ENCODE measurements at regions not wholly inside any gene's neighbourhood (a gene's known extent, or its start where the extent isn't known, plus 50 kb on each side); places are given as distances from the start of the nearest gene placed in this dataset.
"Not testable (repeated sequence)": the region's sequence is repeated elsewhere in the genome, so short reads cannot be mapped to it uniquely, and the experiment has no call there.

DNA sequence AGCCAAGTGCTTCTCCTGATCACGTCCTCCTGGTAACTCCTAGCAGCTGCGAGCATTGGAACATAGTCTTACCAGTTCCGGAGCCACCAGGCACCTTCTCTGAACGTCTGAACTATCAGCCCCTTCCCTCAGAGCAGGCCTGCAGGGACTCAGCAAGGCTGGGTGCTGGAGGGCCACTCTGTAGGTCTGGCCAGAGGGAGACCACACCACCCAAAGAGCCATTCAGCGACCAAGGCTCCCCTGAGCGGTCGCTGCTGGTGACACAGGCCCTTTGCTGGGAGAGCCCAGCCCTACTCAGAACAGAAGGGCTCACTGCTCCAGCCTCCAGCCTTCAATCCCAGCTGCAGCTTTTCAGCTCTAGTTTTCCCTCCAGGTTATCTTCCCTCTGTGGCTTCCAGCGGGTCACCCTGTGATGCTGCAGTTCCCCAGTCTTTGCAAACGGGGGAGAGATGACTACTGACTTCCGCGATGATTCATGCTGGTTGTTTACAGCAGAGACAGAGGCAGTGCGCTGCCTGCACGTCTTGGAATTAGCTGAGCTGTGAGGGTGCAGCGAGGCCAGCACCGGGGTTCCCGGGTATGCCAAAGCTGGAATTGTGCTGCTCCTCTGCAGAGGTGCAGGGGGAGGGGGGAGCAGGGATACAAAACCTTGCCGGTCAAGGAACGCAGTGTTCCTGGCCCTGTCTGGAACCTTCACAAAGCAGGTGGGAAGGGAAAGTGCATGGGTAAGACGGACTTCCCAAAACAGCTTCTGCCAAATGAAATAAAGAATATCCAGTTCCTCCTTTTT lies 161.4 kb downstream of the LY86 start:
- DNase-seq, result peak; percentile 80

DNA sequence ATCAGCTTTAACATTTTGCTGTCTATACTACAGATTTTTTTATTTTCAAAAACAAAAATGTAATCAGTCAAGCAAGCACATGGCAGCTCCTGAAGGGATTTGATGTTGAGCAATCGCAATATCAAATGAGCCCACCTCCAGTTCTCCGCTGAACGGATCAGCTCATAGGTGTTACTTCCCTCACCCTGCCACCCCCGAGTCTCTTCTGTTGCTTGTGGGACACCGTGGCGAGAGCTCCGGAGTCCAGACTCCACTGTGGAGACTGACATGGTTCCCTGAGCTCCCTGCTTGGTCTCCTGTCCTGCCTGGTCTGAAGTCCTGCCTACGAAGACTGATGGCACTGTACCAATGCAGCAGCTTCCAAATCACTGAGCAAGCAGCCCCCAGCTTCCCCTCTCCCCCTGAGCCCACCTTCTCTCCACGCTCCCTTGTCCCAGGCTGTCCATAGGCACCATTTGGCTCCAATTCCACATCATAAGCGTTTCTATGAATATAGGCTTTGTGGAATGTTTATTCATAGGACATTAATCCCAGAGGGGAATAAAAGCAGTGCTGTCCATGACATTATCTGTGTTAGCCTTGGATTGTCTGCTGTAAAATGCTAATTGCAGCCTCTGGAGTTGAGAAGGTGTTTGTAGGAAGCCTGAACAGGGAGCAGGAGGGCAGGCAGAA lies 162.2 kb downstream of the LY86 start:
- DNase-seq, result no peak

DNA sequence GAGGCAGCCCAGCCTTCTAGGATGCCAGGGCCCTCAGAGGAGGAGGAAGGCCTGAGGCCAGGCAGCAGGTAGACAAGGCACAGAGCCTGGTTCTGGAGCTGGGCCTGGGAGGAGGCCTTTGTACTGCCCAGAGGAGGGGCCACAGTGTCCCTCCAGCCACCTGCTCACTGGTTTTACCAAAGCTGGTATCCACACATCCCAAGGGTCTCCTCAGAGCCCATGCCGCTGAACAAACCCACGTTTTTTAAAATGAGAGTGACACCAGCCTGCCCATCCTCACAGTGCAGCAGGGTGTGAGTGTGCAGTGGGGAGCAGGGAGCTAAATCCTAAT lies 162.7 kb downstream of the LY86 start:
- DNase-seq, result no peak

DNA sequence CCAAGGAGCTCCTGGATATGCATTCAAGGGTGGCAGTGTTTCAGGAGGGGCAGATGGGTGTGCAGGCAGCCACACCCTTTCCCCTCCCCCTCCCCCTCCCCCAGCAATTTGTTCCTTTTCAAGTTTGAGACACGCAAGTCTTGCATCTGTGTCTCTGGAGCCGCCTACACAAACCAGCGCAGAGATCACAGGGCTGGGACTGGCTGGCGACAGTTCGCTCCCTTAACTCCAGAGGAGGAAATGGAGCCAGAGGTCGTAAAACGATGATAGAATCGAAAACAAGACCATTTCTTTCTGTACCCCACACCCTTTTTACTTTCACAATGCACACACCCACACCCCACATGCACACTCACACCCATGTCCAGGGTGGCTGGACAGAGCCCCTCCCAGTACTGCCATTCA lies 163.1 kb downstream of the LY86 start:
- peak; percentile 48 for DNase-seq

DNA sequence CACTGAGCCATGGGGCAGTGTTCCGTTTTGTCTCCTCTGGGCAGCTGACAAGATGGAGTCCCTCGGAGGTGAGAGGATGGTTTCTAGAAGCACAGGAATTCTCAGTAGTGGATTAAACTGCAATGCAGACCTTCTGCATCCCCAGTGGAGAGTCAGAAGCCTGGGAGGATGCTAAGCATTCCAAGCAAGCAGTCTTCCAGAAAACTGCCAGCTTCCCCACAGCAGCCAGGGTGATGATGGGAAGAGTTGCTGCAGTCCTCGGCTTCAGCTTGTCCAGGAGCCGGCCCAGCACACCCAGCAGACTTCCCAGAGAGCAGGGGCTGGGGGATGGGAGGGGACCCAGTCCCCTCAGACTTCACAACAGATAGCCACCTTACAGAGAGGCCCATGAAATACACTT lies 163.6 kb downstream of the LY86 start:
- no peak for DNase-seq

DNA sequence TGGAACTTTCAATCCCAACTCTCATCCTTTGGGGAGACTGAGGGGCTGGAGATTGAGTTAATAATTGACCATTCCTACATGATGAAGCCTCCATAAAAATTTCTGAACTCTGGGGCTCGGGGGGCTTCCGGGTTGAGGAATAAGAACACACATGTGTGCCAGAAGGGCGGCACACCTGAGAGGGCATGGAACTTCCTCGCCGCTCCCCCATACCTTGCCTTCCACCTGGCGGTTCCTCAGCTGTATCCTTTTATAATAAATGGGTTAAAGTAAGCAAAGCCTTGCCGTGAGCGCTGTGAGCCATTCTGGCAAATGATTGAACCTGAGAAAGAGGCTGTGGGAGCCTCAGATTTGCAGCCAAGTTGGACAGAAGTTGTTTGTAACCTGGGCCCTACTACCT lies 164.8 kb downstream of the LY86 start:
- no peak for DNase-seq

DNA sequence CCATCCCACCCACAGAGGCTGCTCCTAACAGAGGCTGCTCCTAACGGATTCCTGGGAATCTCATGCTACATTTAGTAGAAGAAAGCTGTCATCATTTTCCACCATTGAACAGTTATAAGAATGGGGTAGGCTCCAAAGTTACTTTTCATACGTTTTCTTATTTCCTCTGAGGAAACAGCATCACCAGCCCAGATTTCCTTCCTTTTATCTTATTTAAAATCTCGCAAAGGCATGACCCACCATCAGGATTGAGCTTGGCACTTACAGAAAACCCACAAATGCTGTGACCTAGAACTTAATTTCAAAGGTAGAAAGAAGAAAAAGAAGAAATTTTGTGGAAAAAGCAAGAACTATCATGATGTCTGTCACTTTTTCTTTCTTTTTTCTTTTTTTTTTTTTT lies 168.0 kb downstream of the LY86 start:
- no peak for DNase-seq

DNA sequence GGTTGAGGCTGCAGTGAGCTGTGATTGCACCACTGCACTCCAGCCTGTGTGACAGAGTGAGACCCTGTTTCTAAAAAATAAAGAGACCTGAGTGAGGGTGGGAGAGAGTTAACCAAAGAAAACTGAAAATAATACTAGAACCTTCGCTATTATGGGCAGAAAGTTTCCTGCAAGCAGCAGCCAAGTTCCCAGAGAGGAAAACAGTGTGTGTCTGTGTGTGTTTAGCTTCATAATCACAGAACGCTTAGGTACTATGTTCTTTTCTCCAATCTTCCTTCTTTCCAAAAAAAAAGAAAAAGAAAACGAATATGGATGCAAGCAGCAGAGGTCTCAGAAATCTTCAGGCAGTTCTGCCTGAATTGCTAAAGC lies 170.0 kb downstream of the LY86 start:
- DNase-seq, result no peak

DNA sequence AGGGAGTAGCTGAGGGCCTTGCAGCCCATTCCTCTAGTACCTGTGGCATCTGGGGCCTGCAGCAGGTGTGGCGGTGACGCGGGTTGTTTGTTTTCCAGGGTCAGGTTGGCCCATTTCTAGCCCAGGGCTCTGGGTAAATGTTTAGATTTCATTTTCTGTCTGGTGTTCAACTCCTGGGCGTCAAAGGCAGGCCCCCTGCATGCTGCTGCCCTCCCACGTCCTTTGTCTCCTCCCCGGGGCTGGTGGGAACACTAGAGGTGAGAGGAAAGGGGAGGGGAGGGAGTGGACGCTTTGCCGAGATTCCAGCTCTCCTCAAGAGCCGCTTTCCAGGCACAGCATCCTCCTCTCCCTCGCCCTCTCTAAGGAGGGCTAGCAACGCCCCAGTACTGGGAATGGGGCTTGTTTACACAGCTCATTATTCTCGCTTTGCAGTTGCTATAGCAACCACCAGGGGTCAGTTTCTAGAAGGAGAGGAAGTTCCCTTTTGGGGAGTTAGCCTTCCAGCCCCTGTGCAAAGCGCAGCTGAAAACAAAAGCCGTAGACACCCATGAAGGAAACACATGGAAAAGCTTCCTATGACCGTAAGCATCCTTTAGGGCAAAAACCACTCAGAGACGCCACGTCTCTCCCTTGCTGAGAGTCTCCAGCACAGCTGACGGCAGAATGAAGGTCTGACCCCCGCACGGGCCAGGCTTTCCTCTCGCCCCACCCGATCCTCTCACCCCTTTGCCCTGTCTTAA lies 170.6 kb downstream of the LY86 start:
- DNase-seq, result peak; percentile 39

DNA sequence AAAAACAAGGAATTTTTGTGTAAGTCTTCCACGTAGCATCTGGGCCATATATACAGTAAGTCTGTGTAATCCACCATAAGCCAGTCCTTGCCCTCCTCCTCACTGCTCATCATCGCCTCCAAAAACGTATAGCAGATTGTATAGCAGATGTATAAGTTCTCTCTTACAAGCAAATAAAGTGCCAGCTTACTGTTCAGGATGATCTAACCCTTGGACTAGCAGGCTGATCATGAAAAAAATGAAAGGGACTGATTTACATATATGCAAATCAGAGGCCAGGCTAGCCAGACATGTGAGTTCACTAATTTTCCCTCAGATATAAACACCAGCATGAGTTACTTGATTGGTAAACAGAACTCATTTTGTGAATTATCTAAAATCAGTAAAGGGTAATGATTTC lies 171.5 kb downstream of the LY86 start:
- no peak for DNase-seq

DNA sequence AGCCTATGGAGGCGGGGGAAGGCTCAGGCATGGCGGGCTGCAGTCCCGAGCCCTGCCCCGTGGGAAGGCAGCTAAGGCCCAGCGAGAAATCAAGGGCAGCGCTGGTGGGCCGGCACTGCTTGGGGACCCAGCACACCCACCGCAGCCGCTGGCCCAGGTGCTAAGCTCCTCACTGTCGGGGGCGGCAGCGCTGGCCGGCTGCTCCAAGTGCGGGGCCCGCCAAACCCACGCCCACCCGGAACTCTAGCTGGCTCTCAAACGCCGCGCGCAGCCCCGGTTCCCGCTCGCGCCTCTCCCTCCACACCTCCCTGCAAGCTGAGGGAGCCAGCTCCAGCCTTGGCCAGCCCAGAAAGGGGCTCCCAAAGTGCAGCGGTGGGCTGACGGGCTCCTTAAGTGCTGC lies 174.0 kb downstream of the LY86 start:
- DNase-seq, result not testable (repeated sequence)

DNA sequence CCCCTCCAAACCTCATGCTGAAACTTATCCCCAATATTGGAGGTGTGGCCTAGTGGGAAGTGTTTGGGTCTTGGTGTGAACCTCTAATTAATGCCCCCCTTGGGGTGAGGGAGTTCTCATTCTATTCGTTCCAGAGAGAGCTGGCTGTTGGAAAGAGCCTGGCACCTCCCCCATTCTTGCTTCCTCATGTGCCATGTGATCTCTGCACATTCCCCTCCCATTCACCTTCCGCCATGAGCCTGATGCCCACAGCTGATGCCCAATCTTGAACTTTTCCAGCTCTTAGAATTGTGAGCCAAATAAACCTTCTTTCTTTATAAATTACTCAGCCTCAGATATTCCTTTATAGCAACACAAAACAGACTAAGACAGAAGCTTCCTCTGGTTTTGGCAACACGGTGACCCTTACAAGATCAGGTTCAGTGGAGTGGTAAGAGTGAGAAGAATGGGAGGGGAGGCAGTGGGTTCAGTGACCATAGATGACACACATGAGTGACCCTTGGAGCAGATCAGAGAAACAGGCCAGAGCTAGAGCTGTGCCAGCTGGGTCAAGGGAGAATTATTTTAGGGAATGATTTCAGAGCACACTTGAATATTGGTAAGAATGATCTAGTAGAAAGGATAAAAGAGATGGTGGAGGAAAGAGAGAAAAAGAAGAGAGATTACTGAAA lies 176.4 kb downstream of the LY86 start:
- no peak for DNase-seq

DNA sequence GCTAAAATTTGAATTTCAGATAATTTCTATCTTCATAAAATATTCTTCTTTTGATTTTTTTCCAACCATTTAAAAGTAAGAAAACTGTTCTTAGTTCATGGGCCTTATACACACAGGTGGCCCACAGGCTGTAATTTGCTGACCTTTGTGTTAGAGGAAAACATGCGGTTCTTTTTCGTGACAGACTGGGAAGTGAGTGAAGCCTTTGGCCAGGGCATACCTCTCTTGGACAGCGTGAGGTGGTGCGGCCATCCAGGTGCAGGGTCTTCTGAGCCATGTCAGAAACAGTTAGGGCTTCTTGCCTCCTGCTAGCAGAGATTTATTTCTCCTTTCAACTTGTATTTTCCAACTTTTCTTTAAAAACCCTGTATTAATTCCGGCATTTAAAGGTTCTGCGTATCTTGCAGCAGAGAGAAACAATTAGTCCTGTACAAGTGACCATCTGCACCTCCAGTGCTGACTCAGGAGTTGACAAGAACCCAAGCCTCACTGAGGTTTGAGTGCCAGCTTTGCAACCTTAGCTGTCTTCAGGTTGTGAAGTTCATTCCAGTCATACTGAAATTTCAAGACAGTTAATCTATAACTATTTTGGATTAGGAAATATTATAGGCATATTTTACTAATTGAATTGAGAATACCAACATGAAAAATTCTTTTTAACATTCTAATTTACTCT lies 177.8 kb downstream of the LY86 start:
- no peak for DNase-seq

DNA sequence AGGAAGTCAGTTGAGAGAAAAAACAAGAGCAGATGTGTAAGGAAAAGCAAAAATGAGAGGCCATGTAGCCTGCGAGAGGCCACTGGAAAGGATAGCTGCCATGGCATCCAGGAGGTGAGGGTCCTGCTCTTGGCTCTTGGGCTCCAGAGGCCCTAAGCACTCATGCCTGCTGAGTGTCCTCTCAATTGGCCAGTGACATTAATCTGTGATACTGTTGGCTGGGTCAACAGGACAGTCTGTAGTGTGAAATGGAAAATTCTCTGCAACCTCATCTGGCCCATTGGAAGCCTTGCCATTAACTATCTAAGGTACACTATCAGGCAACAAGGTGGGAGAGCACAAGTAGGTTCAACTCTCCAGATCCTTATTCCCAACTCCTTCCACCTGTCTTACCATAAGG lies 180.9 kb downstream of the LY86 start:
- no peak for DNase-seq

DNA sequence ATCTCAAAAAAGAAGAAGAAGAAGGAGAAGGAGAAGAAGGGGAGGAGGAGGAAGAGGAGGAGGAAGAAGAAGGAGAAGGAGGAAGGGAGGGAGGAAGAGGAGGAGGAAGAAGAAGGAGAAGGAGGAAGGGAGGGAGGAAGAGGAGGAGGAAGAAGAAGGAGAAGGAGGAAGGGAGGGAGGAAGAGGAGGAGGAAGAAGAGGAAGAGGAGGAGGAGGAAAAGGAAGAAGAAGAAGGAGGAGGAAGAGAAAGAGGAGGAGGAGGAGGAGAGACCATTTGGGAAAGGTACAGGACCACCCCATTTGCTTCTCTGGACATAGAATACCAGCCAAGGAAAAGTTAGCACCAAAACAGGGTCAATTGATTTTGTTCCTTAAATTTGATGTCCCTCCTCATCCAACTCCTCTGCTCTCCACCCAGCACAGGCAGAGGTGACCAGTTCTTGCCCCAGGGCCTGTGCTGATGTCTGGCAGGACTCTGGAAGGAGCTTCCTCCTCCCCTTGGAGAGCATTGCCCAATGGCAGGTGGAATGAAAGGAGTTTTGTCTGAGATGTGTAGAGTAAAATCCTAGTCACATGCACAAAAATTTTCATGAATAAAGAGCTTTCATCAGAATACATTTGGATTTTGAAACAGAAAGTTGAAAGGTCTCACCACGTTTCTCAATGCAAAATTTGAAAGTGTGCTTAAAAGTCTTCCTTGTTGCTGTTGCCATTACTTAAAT lies 182.9 kb downstream of the LY86 start:
- DNase-seq, result no peak

DNA sequence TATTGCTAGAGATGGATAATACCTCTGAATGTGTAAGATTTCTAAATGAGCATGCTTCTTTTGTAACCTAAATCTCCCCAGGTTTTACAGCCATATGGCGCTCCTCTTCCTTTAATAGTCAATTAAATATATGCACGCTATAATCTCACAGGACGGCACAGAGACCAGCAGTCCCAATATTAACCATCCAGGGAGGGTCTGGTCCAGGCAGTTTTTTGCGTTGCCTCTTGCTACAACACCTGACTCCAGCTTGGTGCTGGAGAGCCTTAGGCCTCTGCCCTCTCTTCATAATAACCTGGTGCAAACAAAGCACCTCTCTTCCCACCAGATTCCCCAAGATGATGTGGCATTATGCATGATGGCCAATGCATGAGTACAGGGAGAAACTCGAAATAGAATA lies 183.4 kb downstream of the LY86 start:
- no peak for DNase-seq

DNA sequence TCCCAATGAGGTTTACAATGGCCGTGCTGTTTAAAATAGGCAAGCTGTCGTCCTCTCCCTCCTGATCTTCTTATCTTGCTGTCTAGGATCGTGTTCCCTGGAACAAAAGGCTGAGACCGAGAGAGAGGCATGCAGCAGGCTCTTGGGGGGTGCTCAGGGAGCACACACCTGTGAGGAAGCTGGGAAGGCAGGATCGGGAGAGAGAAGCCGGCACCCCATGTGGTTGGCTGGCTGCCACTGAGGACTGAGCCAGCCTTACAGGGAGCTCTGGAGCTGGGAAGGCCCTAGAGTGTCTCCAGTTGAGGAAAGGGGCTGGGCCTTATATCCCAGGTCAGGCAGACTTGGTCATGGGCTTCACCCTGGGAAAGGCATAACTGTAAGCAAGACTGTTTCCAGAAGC lies 184.2 kb downstream of the LY86 start:
- no peak for DNase-seq

DNA sequence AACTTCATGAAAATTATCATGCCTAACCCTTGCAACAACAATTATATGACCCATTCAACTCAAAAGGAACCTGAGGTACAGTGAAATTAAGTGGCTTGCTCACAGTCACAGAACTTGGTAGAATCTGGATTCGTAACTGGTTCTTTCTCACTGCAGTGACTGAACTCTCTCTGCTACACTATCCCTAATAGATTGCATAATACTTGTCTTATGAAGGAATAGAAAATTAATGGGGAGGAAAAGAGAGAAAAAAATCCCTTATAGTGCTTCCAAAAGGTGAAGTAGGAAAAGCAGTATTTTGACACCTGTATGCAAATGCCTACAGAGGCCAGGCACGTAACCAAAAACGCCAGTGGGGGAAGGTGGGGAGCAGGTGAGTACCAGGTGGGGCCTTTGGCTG lies 186.6 kb downstream of the LY86 start:
- DNase-seq, result no peak

DNA sequence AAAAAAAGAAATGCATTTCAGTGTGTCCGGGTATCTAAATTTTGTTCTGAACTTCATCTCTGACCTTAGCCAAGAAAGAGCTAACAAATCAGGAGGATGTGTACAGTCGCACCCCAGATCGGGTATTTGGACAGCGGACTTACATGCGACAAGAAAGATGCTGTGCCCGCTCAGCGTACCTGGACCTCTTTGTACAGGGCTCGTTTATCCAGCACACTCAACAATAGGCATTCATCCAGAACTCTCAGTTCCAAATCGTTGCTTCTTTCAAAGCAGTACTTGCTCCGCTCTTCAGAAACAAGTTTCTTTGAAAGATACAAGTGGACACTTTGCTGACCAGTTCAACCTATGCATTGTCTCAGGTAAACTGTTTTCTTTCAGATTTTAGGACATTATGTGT lies 191.7 kb downstream of the LY86 start:
- DNase-seq, result no peak

DNA sequence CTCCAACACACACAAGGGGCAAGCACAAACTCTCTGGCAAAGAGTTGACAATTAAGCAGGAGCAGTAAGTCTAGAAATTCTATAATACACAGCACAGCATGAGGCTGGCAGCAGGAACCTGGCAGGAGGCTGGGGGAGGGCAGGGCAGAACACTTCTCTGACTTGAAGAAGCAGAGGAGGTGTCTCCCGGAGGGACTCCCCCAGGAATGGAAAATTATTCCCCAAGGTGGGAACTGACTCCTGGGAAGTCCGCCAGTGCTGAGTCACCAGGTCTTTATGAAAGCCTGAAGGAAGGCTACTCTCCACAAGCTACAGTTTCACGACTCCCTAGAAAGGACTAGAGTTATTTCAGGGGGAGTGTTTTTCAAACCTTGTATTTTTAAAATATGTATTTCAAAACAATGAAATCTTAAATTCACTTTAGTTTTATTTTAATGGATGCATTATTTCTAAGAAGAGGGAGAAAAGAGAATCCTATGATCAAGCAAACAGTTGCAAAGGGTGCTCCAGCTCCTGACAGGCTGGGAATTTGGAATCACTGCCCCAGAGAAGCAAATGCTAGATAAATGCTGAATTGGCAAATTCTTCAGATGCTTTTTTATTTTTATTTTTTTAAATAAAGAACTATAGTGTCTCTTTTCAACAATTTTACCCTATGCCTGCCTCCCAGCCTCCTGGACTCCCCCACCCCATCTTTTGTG lies 192.8 kb downstream of the LY86 start:
- no peak for DNase-seq

DNA sequence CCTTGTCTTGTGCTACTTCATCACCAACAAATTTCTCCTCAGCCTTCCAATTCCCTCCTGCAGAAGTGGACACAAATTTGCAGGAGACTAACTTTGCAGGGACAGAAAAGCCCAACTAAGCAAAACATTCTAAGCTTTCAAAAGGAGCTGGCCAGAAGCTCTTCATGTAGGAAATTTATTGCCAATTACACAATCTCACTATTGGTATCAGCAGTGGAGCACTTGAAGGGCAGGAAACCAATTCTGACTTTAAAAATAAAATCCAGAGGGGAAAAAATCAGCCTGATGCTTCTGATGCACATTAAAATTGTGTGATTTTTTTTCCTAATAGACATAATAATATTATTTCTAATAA lies 193.3 kb downstream of the LY86 start:
- no peak for DNase-seq

DNA sequence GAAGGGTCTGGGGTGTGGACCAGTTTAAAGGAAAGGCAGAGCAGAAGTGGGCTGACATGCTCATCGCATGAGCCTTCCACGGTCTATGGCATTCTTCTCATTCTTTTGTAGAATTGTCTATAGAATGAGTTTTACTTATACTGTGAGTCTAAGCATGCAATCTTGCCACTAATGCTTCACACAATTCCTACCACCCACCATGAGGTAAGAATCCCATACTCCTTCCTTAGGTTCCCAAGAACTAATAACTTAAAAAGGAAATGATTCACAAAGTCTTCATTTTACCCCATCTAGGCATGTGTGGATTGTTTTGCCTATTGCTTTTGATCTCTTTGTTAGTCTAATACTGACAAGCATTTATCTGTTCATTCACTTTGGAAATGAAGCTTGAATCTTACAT lies 195.2 kb downstream of the LY86 start:
- no peak for DNase-seq

Measured in activated CD4-positive, alpha-beta T cell treated with anti-CD3 and anti-CD28 coated beads, Interleukin-2, Interleukin-6, amounts not matched to agents 100 ng/mL and 50 ng/mL, durations not matched to agents 16 hours and 8 hours (primary cell).